HCT116 (cell line): ENCODE measurements at regions not wholly inside any gene's neighbourhood (a gene's known extent, or its start where the extent isn't known, plus 50 kb on each side); places are given as distances from the start of the nearest gene placed in this dataset.

ENCODE experiments used
- ATAC-seq: fragments of 200-7000 bp; cut with Tn5 transposase; 2 replicates; pipeline ENCODE4 v1.9.1; 2020; ENCODE audit warnings: mild to moderate bottlenecking, moderate library complexity
- BruUV-seq: library from RNA; stranded (reverse); fragments of 400-500 nt; replicated peaks from 2 replicates; lab custom pipeline; 2021; lab: Mats Ljungman, UMichigan
- CTCF ChIA-PET: fragments of 300-600 bp; sonication (Branson Sonifier 250); formaldehyde crosslinking; loops from one replicate; lab custom pipeline; 2021; ENCODE audit warnings: antibody characterized with exemption; lab: Charles Lee
- POLR2A ChIA-PET: fragments of 300-600, 350-600 bp; sonication (Branson Sonifier 250); formaldehyde crosslinking; loops from one replicate; lab custom pipeline; 2021; ENCODE audit warnings: antibody characterized with exemption; lab: Charles Lee
- RAD21 ChIA-PET, 2 experiments: fragments of 300-600 bp; sonication (Branson Sonifier 250); formaldehyde crosslinking; loops; one replicate each; lab custom pipeline; 2023; ENCODE audit warnings: low total read pairs in 2 of 2; ENCODE audit not compliant: uncharacterized antibody in 2 of 2, unreplicated experiment in 2 of 2, low non-redundant PET in 1 of 2; lab: Charles Lee
- DNase-seq: peaks from one replicate; pipeline ENCODE4 v3.0.0-alpha.2; 2010; ENCODE audit warnings: low read depth, low spot score
- H2AFZ ChIP-seq: fragments of 200-600 bp; shearing (Covaris generic), sonication (generic); 2 replicates; pipeline ENCODE4 v1.6.1; 2017; ENCODE audit warnings: low read depth, mixed run types, mixed read lengths, antibody characterized with exemption, low read length; ENCODE audit not compliant: poor library complexity, severe bottlenecking
- H3K27ac ChIP-seq: 2 replicates; pipeline ENCODE4 v1.5.1; 2012; ENCODE audit warnings: low read depth, low read length
- H3K27me3 ChIP-seq: fragments of 200-600 bp; sonication (generic); 2 replicates; pipeline ENCODE4 v1.6.1; 2016; ENCODE audit warnings: mixed run types, low read length, mixed read lengths; ENCODE audit not compliant: insufficient read depth
- H3K36me3 ChIP-seq, 2 experiments: fragments of 200-500 bp in 1 of 2; fragments of 200-600 bp in 1 of 2; sonication (Bioruptor generic) in 1 of 2; sonication (generic) in 1 of 2; 2 replicates each; pipeline versions ENCODE4 v1.5.1 to v1.6.1; 2014 to 2016; ENCODE audit warnings: low read length in 2 of 2, inconsistent platforms in 1 of 2, mixed read lengths in 1 of 2, mixed run types in 1 of 2; ENCODE audit not compliant: insufficient read depth in 2 of 2, control insufficient read depth in 1 of 2
- H3K4me1 ChIP-seq, 2 experiments: fragments of 200-600 bp in 1 of 2; sonication (generic) in 1 of 2; 2 replicates each; pipeline versions ENCODE4 v1.5.1 to v1.6.1; 2012 to 2017; ENCODE audit warnings: low read length in 2 of 2, inconsistent platforms in 1 of 2, mild to moderate bottlenecking in 1 of 2, mixed read lengths in 1 of 2, mixed run types in 1 of 2, moderate library complexity in 1 of 2; ENCODE audit not compliant: insufficient read depth in 2 of 2, control insufficient read depth in 1 of 2
- H3K4me2 ChIP-seq: fragments of 200-600 bp; sonication (generic); 2 replicates; pipeline ENCODE4 v1.6.1; 2017; ENCODE audit warnings: mixed run types, low read length, mixed read lengths
- H3K4me3 ChIP-seq, 2 experiments: fragments of 200-600 bp in 1 of 2; sonication (generic) in 1 of 2; replicated peaks in 1 of 2; 2 replicates each; pipeline ENCODE4 v1.5.1; 2011 to 2016; ENCODE audit warnings: low read length in 2 of 2, control low read depth in 1 of 2, low read depth in 1 of 2, mild to moderate bottlenecking in 1 of 2, mixed read lengths in 1 of 2, mixed run types in 1 of 2
- H3K79me2 ChIP-seq: fragments of 200-600 bp; sonication (generic); 2 replicates; pipeline ENCODE4 v1.6.1; 2017; ENCODE audit warnings: mild to moderate bottlenecking, mixed run types, low read length, moderate library complexity, mixed read lengths; ENCODE audit not compliant: insufficient read depth
- H3K9ac ChIP-seq: fragments of 200-600 bp; sonication (generic); 2 replicates; pipeline ENCODE4 v1.6.1; 2016; ENCODE audit warnings: low read length, mixed read lengths
- H3K9me2 ChIP-seq: fragments of 200-600 bp; sonication (generic), shearing (Covaris generic); 2 replicates; pipeline ENCODE4 v1.6.1; 2017; ENCODE audit warnings: mixed run types, mild to moderate bottlenecking, moderate library complexity; ENCODE audit not compliant: insufficient read depth
- H3K9me3 ChIP-seq, 2 experiments: fragments of 200-500 bp in 1 of 2; fragments of 200-600 bp in 1 of 2; sonication (Bioruptor generic) in 1 of 2; sonication (generic) in 1 of 2; 2 replicates each; pipeline ENCODE4 v1.6.1; 2014 to 2017; ENCODE audit warnings: low read length in 2 of 2, mixed read lengths in 2 of 2, inconsistent platforms in 1 of 2, low read depth in 1 of 2, mild to moderate bottlenecking in 1 of 2, mixed run types in 1 of 2, moderate library complexity in 1 of 2; ENCODE audit not compliant: control insufficient read depth in 1 of 2, insufficient read depth in 1 of 2
- H4K20me1 ChIP-seq: fragments of 200-600 bp; sonication (generic), shearing (Covaris generic); 2 replicates; pipeline ENCODE4 v1.6.1; 2017; ENCODE audit warnings: mixed run types, mild to moderate bottlenecking, moderate library complexity; ENCODE audit not compliant: insufficient read depth
- CEBPB ChIP-seq: IDR thresholded peaks from 2 replicates; pipeline ENCODE4 v1.6.1; 2012; ENCODE audit warnings: low read depth
- ELF1 ChIP-seq: IDR thresholded peaks from 2 replicates; pipeline ENCODE4 v1.6.1; 2012; ENCODE audit warnings: low read depth, borderline replicate concordance
- EZH2 ChIP-seq: fragments of 200-600 bp; sonication (generic); IDR thresholded peaks from 2 replicates; pipeline ENCODE4 v1.6.1; 2017; ENCODE audit warnings: antibody characterized with exemption, mixed run types
- MAX ChIP-seq: IDR thresholded peaks from 2 replicates; pipeline ENCODE4 v1.6.1; 2012
- POLR2A ChIP-seq: IDR thresholded peaks from 2 replicates; pipeline ENCODE4 v1.7.0; 2011; ENCODE audit warnings: borderline replicate concordance; ENCODE audit not compliant: insufficient read depth, insufficient read length; ENCODE audit errors: extremely low read depth
- POLR2AphosphoS5 ChIP-seq: IDR thresholded peaks from 2 replicates; pipeline ENCODE4 v1.6.1; 2011; ENCODE audit warnings: mild to moderate bottlenecking, low read depth, low read length, moderate library complexity
- SP1 ChIP-seq: IDR thresholded peaks from 2 replicates; pipeline ENCODE4 v1.6.1; 2012; ENCODE audit warnings: low read depth
- SRF ChIP-seq: IDR thresholded peaks from 2 replicates; pipeline ENCODE4 v1.6.1; 2012; ENCODE audit warnings: low read depth
- TCF7L2 ChIP-seq: IDR thresholded peaks from 2 replicates; pipeline ENCODE4 v1.7.0; 2011; ENCODE audit warnings: borderline replicate concordance, inconsistent platforms; ENCODE audit not compliant: insufficient read depth, insufficient read length; ENCODE audit errors: extremely low read depth
- ZBTB33 ChIP-seq: IDR thresholded peaks from 2 replicates; pipeline ENCODE4 v1.6.1; 2011; ENCODE audit warnings: mild to moderate bottlenecking, low read length, moderate library complexity; ENCODE audit not compliant: insufficient replicate concordance; ENCODE audit errors: extremely low read depth
- intact Hi-C: fragments of 100-400 bp; cut with micrococcal nuclease; formaldehyde crosslinking; loops from 2 replicates; pipeline ENCODE4 v1.10.0; 2022

GRCh38 chr15:39108021-39108420, 472.9 kb upstream of the THBS1 start:
- POLR2A ChIA-PET: no interaction called here
- no peak for DNase-seq
- intact Hi-C loops: no loop called here

GRCh38 chr15:39110336-39110735, 470.5 kb upstream of the THBS1 start:
- Histone ChIP-seq H3K36me3 (no peaks in the 10 kb centered on the region; a peak in 1 of 4 replicates), H2AFZ (no peak overlapping the region), H3K27me3 (no peaks in the 10 kb centered on the region), H3K4me3 (no peak overlapping the region), H3K9ac (no peak overlapping the region), H4K20me1 (no peaks in the 10 kb centered on the region), H3K9me2 (no peaks in the 10 kb centered on the region), H3K9me3 (no peaks in the 10 kb centered on the region), H3K27ac (no peak overlapping the region), H3K4me1 (no peaks in the 10 kb centered on the region)
- no peak for DNase-seq
- RAD21 ChIA-PET: no interaction called here
- ATAC-seq: no peak
- intact Hi-C loops: no loop called here
- no TSS peak for BruUV-seq
- POLR2A ChIA-PET: no interaction called here
- no peak for TF ChIP-seq SP1
- TF ChIP-seq SRF: no peak
- TF ChIP-seq CEBPB: no peak
- TF ChIP-seq ELF1: no peak
- no peak for TF ChIP-seq ZBTB33
- no peak for TF ChIP-seq TCF7L2
- TF ChIP-seq POLR2A: no peak
- TF ChIP-seq, all 23 proteins: peak for 0
- Histone ChIP-seq H3K79me2 (no peaks in the 10 kb centered on the region), H3K4me2 (no peak overlapping the region)
- CTCF ChIA-PET: no interaction called here

More at GRCh38 chr15:39108021-39108420, 472.9 kb upstream of the THBS1 start:
- H3K9ac ChIP-seq: no peak overlapping the region
- H3K9me2 ChIP-seq: no peaks in the 10 kb centered on the region
- ChIA-PET RAD21 (no interaction called here), CTCF (no interaction called here)
- H3K27me3 ChIP-seq: no peaks in the 10 kb centered on the region
- H3K27ac ChIP-seq: no peak overlapping the region
- no peaks in the 10 kb centered on the region for H3K9me3 ChIP-seq
- TF ChIP-seq MAX: no peak
- TF ChIP-seq EZH2: no peak
- no peak for TF ChIP-seq ELF1
- TF ChIP-seq POLR2AphosphoS5: no peak
- TF ChIP-seq SP1: no peak
- no peaks in the 10 kb centered on the region; a peak in 1 of 4 replicates for H3K36me3 ChIP-seq
- no peaks in the 10 kb centered on the region for H3K4me1 ChIP-seq
- no peak for ATAC-seq
- BruUV-seq: no TSS peak
- no peak overlapping the region for H2AFZ ChIP-seq
- no peak overlapping the region for H3K4me3 ChIP-seq
- no peaks in the 10 kb centered on the region for H4K20me1 ChIP-seq
- H3K4me2 ChIP-seq: no peak overlapping the region
- no peaks in the 10 kb centered on the region for H3K79me2 ChIP-seq
